ENCODE measurements at regions not wholly inside any gene's neighbourhood (a gene's known extent, or its start where the extent isn't known, plus 50 kb on each side); places are given as distances from the start of the nearest gene placed in this dataset.

DNA sequence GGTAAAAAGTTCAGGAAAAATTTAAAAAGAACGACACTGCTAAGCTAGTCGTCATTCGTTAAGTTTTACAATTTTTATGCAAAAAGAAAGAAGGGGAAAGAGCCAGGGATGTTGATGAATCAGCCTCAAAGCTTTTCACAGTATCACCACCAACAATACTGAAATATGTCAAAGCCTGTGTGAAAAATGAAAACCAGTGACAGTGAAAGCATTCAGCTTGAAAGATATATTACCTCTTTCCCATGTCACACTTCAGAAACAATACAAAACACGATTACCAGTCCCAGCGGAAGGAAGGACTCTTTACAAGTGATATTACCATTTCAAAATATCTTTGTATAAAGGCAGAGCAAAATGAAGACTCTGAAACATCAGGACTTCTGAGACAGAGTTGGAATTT, 489.2 kb downstream of the EPHA7 start:
- 72 to 73% methylated on average over 5 of the region's 5 CpGs for WGBS, 2 donors
- no peak for DNase-seq
- TF ChIP-seq, protein P1, sequence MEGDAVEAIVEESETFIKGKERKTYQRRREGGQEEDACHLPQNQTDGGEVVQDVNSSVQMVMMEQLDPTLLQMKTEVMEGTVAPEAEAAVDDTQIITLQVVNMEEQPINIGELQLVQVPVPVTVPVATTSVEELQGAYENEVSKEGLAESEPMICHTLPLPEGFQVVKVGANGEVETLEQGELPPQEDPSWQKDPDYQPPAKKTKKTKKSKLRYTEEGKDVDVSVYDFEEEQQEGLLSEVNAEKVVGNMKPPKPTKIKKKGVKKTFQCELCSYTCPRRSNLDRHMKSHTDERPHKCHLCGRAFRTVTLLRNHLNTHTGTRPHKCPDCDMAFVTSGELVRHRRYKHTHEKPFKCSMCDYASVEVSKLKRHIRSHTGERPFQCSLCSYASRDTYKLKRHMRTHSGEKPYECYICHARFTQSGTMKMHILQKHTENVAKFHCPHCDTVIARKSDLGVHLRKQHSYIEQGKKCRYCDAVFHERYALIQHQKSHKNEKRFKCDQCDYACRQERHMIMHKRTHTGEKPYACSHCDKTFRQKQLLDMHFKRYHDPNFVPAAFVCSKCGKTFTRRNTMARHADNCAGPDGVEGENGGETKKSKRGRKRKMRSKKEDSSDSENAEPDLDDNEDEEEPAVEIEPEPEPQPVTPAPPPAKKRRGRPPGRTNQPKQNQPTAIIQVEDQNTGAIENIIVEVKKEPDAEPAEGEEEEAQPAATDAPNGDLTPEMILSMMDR (IDR thresholded peaks at IDR 0.05; ENCODE audit: control extremely low read depth, extremely low read depth), result no peak
- H3K4me1 ChIP-seq (ENCODE audit: control insufficient read depth in 5 of 5, insufficient read depth in 5 of 5, low read length in 5 of 5), result no peaks in the 10 kb centered on the region
- no peaks in the 10 kb centered on the region for H3K36me3 ChIP-seq (ENCODE audit: control insufficient read depth in 4 of 4, insufficient read depth in 4 of 4, low read length in 4 of 4)
- H3K9me3 ChIP-seq (ENCODE audit: control insufficient read depth in 4 of 4, insufficient read depth in 3 of 4, low read length in 3 of 4), result peaks cover 0 to 5% (median 1%) of the 10 kb centered on the region in 4 donors
- H3K4me3 ChIP-seq, result no peak overlapping the region
- no peak overlapping the region for H3K27ac ChIP-seq (ENCODE audit: low read depth in 1 of 2, low read length in 1 of 2)
- H3K27me3 ChIP-seq (ENCODE audit: control insufficient read depth in 3 of 3, insufficient read depth in 3 of 3, low read length in 2 of 3), result no peaks in the 10 kb centered on the region
- no peak overlapping the region for H3K9ac ChIP-seq (ENCODE audit: insufficient read depth in 1 of 2, low read length in 2 of 2)
- no peak for ATAC-seq (ENCODE audit: insufficient read depth, low FRiP score)

- DNase-seq (no peak), ATAC-seq (ENCODE audit: insufficient read depth, low FRiP score) (no peak)
- Histone ChIP-seq H3K27me3 (ENCODE audit: control insufficient read depth in 3 of 3, insufficient read depth in 3 of 3, low read length in 2 of 3) (no peaks in the 10 kb centered on the region), H3K9ac (ENCODE audit: insufficient read depth in 1 of 2, low read length in 2 of 2) (no peak overlapping the region), H3K4me1 (ENCODE audit: control insufficient read depth in 5 of 5, insufficient read depth in 5 of 5, low read length in 5 of 5) (no peaks in the 10 kb centered on the region), H3K4me3 (no peak overlapping the region), H3K36me3 (ENCODE audit: control insufficient read depth in 4 of 4, insufficient read depth in 4 of 4, low read length in 4 of 4) (no peaks in the 10 kb centered on the region), H3K9me3 (ENCODE audit: control insufficient read depth in 4 of 4, insufficient read depth in 3 of 4, low read length in 3 of 4) (no peaks in the 10 kb centered on the region), H3K27ac (ENCODE audit: low read depth in 1 of 2, low read length in 1 of 2) (no peak overlapping the region)
- 57 to 74% methylated on average over 5 of the region's 5 CpGs for WGBS, 2 donors
- TF ChIP-seq, protein P1 (IDR thresholded peaks at IDR 0.05; ENCODE audit: control extremely low read depth, extremely low read depth), result no peak
Observed at GRCh38 chr6:92922216-92922806, 497.0 kb downstream of the EPHA7 start.

DNA sequence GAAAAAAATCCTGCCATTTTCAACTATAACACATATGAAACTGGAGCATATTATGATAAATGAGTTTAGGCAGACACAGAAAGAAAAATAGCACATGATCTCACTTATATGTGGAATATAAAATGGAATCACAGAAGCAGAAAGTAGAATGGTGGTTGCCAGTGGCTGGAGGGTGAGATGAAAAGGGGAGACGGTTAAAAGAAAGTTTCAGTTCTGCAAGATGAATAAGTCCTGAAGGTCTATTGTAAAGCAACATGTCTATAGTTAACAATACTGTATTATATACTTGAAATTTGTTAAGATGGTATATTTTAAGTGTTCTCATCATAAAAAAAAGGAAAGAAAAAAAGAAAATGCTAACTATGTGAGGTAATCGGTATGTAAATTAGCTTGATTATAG, 503.9 kb downstream of the EPHA7 start:
- Histone ChIP-seq H3K36me3 (ENCODE audit: control insufficient read depth in 4 of 4, insufficient read depth in 4 of 4, low read length in 4 of 4) (no peaks in the 10 kb centered on the region), H3K27ac (ENCODE audit: low read depth in 1 of 2, low read length in 1 of 2) (no peak overlapping the region), H3K9ac (ENCODE audit: insufficient read depth in 1 of 2, low read length in 2 of 2) (no peak overlapping the region), H3K9me3 (ENCODE audit: control insufficient read depth in 4 of 4, insufficient read depth in 3 of 4, low read length in 3 of 4) (no peaks in the 10 kb centered on the region), H3K4me1 (ENCODE audit: control insufficient read depth in 5 of 5, insufficient read depth in 5 of 5, low read length in 5 of 5) (no peaks in the 10 kb centered on the region), H3K27me3 (ENCODE audit: control insufficient read depth in 3 of 3, insufficient read depth in 3 of 3, low read length in 2 of 3) (no peaks in the 10 kb centered on the region), H3K4me3 (no peak overlapping the region)
- ATAC-seq (ENCODE audit: insufficient read depth, low FRiP score), result no peak
- DNase-seq, result no peak
- WGBS, 2 donors, result 92 to 93% methylated on average over 2 of the region's 2 CpGs
- TF ChIP-seq, protein P1 (IDR thresholded peaks at IDR 0.05; ENCODE audit: control extremely low read depth, extremely low read depth), result no peak

GRCh38 chr6:92911301-92911700, 508.1 kb downstream of the EPHA7 start:
- no peak for DNase-seq
- ATAC-seq (ENCODE audit: insufficient read depth, low FRiP score), result no peak
- no peak overlapping the region for H3K9ac ChIP-seq (ENCODE audit: insufficient read depth in 1 of 2, low read length in 2 of 2)
- H3K36me3 ChIP-seq (ENCODE audit: control insufficient read depth in 4 of 4, insufficient read depth in 4 of 4, low read length in 4 of 4), result no peaks in the 10 kb centered on the region
- no peaks in the 10 kb centered on the region for H3K9me3 ChIP-seq (ENCODE audit: control insufficient read depth in 4 of 4, insufficient read depth in 3 of 4, low read length in 3 of 4)
- TF ChIP-seq, protein P1 (IDR thresholded peaks at IDR 0.05; ENCODE audit: control extremely low read depth, extremely low read depth), result no peak
- 86 to 100% methylated on average over 1 of the region's 1 CpG for WGBS, 2 donors
- no peak overlapping the region for H3K4me3 ChIP-seq
- H3K27ac ChIP-seq (ENCODE audit: low read depth in 1 of 2, low read length in 1 of 2), result no peak overlapping the region
- H3K27me3 ChIP-seq (ENCODE audit: control insufficient read depth in 3 of 3, insufficient read depth in 3 of 3, low read length in 2 of 3), result no peaks in the 10 kb centered on the region
- no peaks in the 10 kb centered on the region for H3K4me1 ChIP-seq (ENCODE audit: control insufficient read depth in 5 of 5, insufficient read depth in 5 of 5, low read length in 5 of 5)

Data from lung (tissue), 11 donors.